Neuron (in vitro differentiated cells): ENCODE measurements at regions not wholly inside any gene's neighbourhood (a gene's known extent, or its start where the extent isn't known, plus 50 kb on each side); places are given as distances from the start of the nearest gene placed in this dataset.

ENCODE experiments used
- H2AFZ ChIP-seq: one replicate; pipeline ENCODE4 v1.6.1; 2013; ENCODE audit warnings: low read depth, mild to moderate bottlenecking, inconsistent platforms, low read length, moderate library complexity
- H3K27me3 ChIP-seq: one replicate; pipeline ENCODE4 v1.6.1; 2013; ENCODE audit warnings: low read length; ENCODE audit not compliant: insufficient read depth
- H3K36me3 ChIP-seq: one replicate; pipeline ENCODE4 v1.6.1; 2013; ENCODE audit warnings: low read length; ENCODE audit not compliant: insufficient read depth
- H3K4me1 ChIP-seq: one replicate; pipeline ENCODE4 v1.6.1; 2013; ENCODE audit warnings: low read length; ENCODE audit not compliant: insufficient read depth
- H3K4me3 ChIP-seq: 2 replicates; pipeline ENCODE4 v1.5.1; 2013; ENCODE audit warnings: mild to moderate bottlenecking, low read length, moderate library complexity
- H3K9me3 ChIP-seq: one replicate; pipeline ENCODE4 v1.6.1; 2013; ENCODE audit warnings: low read length

DNA sequence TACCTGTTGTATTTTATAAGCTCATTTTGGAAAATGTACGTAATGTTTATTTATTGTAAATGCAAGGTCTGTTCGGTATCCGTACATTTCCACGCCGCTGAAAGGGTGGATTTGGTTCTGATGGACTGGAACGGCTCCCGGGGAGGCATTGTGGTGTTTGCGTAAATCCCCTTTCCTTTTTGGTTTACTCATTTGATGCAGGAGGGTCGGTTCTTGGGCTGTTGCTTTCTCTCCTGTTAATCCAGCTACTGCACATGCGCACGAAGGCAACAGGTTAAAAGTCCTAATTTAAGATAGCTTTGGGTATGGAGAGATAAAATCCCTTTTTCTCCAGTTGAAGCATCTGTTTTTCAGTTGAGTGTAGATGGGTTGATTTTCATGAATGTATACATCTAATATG is 224.4 kb downstream of the TM9SF2 start:
- Histone ChIP-seq H3K4me3 (peak overlapping the region; percentile 38), H3K27me3 (no peaks in the 10 kb centered on the region), H3K9me3 (no peaks in the 10 kb centered on the region), H3K4me1 (peaks cover 61% of the 10 kb centered on the region), H2AFZ (no peak overlapping the region), H3K36me3 (no peaks in the 10 kb centered on the region)

DNA sequence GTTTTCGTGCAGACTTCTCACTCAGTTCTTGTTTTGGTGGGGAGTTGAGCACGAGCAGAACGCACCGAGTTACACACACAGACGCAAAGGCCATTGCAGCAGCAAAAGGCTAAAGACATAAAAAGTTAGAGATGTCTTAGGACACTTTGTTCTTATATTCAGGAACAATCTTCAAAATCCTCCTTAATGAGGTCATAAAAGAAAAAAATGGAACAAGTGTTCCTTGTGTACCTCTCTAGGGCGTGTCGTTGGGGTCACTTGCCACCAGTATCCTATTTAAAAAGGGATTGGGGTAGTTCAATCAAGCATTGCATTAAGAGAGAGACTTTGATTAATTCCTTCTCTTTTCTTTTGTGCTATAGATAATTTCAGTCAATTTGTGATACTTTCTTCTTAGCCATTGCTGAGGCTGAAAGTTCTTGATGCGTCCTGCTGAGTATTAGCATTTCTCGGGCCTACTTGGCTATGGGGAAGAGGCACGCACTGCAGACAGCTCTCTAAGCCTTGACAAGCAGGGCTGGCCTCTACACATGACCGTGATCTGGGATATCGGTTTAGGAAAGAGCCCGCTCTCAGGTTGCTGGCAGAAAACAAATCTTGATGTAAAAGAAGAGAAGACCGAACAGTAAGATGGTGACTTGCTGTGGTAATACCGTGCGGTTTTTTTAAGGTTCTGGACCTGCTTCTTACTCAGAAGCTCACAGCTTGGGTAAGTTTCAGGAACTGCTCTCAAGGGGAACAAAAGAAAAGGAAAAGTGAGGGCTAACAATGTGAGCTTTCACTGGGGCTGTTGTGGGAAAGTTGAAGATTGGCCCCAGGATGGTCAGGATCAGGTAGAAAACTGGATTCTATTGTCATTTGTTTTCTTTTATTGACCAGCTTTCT is 223.6 kb downstream of the TM9SF2 start:
- no peaks in the 10 kb centered on the region for H3K27me3 ChIP-seq

DNA sequence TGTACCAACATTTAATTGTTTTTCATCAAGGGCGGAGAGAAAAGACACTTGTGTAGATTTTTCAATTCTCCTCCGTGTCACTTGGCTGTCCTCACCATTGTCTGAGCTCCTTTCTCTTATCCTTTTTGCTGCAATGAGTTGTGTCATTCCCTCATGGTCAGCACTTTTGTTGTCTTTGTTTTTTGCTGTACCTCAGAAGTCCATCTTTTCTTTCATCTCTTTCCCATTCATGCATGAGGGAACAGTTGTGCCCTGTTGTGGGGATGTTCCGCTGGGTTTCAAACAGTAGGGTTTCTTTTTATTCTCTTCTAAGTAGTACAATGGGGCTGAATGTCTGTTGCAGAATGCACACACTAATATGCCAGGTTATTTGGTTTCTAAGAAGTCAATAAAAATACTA is 222.6 kb downstream of the TM9SF2 start:
- Histone ChIP-seq H3K36me3 (no peaks in the 10 kb centered on the region), H3K4me1 (peaks cover 66% of the 10 kb centered on the region)

More for the DNA sequence above, 223.6 kb downstream of the TM9SF2 start:
- no peaks in the 10 kb centered on the region for H3K9me3 ChIP-seq
- H3K36me3 ChIP-seq: no peaks in the 10 kb centered on the region
- H3K4me3 ChIP-seq: peak overlapping the region; percentile 38
- H2AFZ ChIP-seq: no peak overlapping the region
- H3K4me1 ChIP-seq: peaks cover 66% of the 10 kb centered on the region

DNA sequence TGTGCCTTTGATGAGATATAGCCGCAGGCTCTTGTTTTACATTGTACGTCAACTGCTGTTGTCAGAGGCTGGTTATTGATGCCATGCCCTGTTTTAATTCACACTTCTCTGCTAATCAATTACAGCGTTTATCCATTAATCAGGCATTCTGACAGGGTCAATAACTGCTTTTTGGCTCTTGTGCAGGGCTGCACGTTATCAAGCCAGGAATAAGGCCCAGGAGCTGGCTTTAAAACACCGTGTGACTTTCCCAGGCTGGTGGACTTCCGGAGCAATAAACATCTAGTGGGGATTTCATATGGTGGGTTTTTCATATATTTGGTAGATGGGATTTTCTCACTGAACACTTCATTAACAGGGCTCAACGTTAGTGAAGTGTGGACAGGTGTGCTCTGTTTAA is 221.7 kb downstream of the TM9SF2 start:
- Histone ChIP-seq H3K27me3 (no peaks in the 10 kb centered on the region), H3K36me3 (no peaks in the 10 kb centered on the region), H3K4me1 (peaks cover 66% of the 10 kb centered on the region), H3K9me3 (no peaks in the 10 kb centered on the region), H3K4me3 (peak overlapping the region; percentile 3), H2AFZ (peak overlapping the region; percentile 1)

More for the DNA sequence above, 222.6 kb downstream of the TM9SF2 start:
- no peaks in the 10 kb centered on the region for H3K9me3 ChIP-seq
- no peaks in the 10 kb centered on the region for H3K27me3 ChIP-seq
- no peak overlapping the region for H2AFZ ChIP-seq
- peak overlapping the region; percentile 20 for H3K4me3 ChIP-seq

DNA sequence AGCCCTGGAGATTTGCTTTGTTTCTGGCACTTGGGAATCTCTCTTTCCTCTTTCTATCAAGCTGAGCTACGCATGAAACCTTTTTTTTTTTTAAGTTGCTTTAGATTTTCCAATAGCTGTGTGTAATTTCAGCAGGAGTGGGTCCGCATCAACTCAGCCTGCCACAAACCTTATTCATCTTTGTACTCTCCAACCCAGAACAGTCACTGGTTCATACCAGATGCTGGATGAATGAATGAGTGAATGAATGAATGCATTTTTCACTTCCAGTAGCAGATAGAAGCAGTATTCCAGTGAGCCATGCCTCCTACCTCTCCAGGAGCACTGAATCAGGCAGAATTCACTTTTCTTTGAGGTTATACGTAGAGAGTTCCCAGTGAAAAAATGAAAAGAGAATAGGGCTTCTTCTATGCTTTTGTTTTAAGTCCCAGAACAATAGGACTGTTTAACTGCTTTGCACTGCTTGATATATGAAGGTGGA is 221.1 kb downstream of the TM9SF2 start:
- Histone ChIP-seq H3K4me3 (peak overlapping the region; percentile 3), H2AFZ (peak overlapping the region; percentile 1), H3K9me3 (no peaks in the 10 kb centered on the region), H3K4me1 (peaks cover 66% of the 10 kb centered on the region), H3K36me3 (no peaks in the 10 kb centered on the region), H3K27me3 (no peaks in the 10 kb centered on the region)

DNA sequence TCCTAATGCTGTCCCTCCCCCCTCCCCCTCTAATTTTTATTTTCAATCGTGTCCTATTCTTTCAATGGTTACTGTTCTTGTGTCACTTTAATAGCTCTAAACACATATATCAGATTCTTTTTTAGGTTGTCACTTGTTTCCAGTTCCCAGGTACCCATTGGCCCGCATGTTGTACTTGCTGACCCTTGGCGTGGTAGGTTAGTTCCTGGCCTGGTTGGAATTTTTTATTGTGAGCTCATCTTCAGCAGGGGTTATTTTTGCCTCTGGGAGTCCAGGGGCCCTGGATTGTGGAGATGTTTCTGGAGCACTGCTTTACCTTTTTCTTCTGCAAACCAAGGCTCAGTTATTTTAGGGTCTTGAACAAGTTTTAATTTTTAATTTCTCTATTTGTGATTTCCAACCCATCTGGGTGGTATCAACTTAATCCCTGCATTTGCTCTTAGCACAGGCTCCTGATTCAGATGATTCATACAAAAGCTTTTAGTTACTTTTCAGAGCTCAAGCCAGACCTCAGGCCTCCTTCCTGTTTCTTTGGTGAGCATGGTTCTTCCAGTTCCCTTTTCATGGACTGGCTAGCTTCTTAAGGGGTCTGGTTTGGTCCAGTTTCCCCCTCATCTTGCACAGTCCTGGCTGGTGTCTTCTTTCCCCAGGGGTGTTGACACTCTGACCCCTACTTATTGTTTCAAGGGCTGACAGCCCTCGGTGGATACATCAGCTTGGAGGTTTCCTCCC is 220.5 kb downstream of the TM9SF2 start:
- peaks cover 63% of the 10 kb centered on the region for H3K4me1 ChIP-seq
- peak overlapping the region; percentile 2 for H3K4me3 ChIP-seq
- H3K27me3 ChIP-seq: no peaks in the 10 kb centered on the region
- no peaks in the 10 kb centered on the region for H3K36me3 ChIP-seq
- H2AFZ ChIP-seq: peak overlapping the region; percentile 1
- no peaks in the 10 kb centered on the region for H3K9me3 ChIP-seq

DNA sequence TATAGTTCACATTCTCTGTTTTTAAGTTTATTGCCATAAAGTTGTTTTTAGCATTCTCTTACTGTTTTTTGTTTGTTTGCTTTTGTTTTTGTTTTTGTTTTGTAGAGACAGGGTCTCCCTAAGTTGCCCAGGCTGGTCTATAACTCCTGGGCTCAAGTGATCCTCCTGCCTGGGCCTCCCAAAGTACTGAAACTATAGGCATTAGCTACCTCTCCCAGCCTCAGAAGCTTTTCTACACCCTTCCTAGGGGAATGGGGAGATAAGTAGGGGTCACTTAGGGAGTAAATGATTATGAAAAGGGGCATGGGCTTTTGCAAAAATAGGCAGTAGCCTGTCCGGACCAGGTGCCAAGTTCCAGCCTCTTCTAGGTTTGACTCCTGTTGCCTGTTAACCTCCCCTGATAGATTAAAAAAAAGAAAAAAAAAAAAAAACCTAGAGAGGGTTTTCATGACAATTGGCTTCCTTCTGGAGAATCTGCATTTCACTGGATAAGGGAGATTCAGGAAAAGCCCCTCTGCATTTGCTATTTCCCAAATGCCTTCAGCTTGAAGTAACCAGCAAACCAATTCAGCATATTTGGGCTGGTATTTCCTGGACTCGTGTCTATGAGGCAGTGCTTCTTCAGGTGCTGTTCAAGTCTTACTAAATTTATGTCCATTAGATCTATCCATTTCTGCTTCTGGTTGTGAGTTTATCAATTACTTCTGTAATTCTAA is 216.8 kb downstream of the TM9SF2 start:
- Histone ChIP-seq H3K4me1 (peaks cover 29% of the 10 kb centered on the region), H3K36me3 (no peaks in the 10 kb centered on the region), H3K27me3 (no peaks in the 10 kb centered on the region), H3K4me3 (no peak overlapping the region), H2AFZ (no peak overlapping the region), H3K9me3 (no peaks in the 10 kb centered on the region)

DNA sequence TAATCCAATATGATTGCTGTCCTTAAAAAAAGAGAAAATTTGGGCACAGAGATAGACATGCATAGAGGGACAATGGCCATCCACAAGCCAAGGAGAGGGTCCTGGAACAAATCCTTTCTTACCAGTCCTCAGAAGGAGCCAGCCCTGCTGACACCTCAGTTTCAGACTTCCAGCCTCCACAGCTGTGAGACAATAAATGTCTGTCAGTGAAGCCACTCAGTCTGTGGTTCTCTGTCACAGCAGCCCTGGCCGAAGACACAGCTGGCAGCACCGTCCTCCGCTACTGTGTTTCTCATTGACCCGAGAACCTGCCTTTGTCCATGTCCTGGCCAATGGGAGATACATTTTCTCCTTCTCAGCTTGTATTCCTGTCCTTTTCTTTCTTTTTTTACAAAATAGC is 207.9 kb downstream of the TM9SF2 start:
- H3K4me3 ChIP-seq: peak overlapping the region; percentile 30
- peak overlapping the region; percentile 68 for H2AFZ ChIP-seq
- no peaks in the 10 kb centered on the region for H3K9me3 ChIP-seq
- peaks cover 15% of the 10 kb centered on the region for H3K4me1 ChIP-seq
- H3K27me3 ChIP-seq: no peaks in the 10 kb centered on the region
- no peaks in the 10 kb centered on the region for H3K36me3 ChIP-seq

DNA sequence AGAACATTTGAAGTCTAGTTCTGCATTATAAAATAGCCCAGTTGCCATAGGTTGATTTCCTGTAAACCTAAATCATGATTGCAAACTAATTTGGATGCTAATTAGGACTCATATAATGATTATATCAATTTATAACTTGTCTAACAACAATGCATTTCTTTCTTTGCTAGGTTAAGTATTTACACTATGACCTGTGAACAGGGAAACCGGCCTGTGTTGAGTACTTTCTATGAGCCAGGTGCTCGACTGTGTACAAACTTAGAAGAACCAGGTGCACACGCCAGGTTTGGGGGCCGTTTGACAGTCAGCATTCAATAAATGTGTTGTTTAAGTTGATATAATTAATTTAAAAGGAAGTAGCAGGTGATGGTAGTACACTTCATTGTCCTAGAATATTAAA is 203.1 kb downstream of the TM9SF2 start:
- Histone ChIP-seq H2AFZ (no peak overlapping the region), H3K4me3 (no peak overlapping the region), H3K4me1 (peaks cover 21% of the 10 kb centered on the region), H3K9me3 (no peaks in the 10 kb centered on the region), H3K36me3 (no peaks in the 10 kb centered on the region), H3K27me3 (no peaks in the 10 kb centered on the region)

DNA sequence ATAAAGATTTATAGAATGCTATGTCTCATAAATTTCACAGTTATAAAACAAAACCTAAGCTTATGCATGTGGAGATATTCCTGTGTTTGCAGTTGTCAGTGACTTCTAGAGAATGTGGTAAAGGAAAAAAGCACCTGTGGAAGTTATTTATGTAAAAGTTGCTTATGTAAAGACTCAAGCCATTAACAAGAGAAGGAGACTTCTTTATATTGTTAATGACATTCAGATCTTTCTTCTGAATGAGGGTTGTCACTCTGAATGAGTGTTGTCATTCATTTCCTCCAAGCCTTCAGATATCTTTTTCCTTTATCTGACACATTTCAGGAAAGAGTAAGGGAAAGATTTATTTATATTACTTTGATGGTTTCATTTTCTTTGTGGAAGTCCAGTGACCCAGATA is 202.6 kb downstream of the TM9SF2 start:
- Histone ChIP-seq H3K4me3 (no peak overlapping the region), H3K36me3 (no peaks in the 10 kb centered on the region), H3K27me3 (no peaks in the 10 kb centered on the region), H3K9me3 (no peaks in the 10 kb centered on the region), H2AFZ (no peak overlapping the region), H3K4me1 (peaks cover 16% of the 10 kb centered on the region)

DNA sequence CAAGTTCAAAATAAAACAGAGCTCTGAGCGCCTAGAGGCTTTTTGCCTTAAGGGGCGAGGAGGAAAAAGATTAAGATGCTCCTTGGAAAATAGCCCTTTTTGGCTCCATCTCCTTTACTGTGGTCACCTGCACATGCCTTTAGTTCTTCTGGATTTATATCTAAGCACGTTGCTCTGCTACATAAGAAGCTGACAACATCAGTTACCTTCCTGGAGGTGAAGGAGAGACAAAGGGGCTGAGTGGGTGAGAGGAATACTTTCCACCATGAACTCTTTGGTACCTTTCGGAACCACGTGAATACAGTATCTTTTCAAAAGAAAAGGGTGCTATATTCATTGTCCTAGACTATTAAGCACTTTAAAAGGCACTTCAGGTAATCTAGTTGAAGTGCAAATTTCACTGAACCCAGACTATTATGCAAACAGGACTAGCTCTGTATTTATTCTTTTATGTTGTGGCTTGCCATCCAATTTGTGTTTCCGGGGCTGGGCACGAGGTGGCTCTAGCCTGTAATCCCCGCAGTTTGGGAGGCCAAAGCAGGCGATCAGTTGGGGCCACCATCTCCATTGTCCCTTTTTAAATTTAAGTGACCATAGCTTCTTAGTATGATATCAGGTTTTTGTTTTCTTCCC is 201.5 kb downstream of the TM9SF2 start:
- Histone ChIP-seq H3K27me3 (no peaks in the 10 kb centered on the region), H3K36me3 (no peaks in the 10 kb centered on the region), H3K4me3 (no peak overlapping the region), H3K4me1 (peaks cover 16% of the 10 kb centered on the region), H2AFZ (no peak overlapping the region), H3K9me3 (no peaks in the 10 kb centered on the region)

DNA sequence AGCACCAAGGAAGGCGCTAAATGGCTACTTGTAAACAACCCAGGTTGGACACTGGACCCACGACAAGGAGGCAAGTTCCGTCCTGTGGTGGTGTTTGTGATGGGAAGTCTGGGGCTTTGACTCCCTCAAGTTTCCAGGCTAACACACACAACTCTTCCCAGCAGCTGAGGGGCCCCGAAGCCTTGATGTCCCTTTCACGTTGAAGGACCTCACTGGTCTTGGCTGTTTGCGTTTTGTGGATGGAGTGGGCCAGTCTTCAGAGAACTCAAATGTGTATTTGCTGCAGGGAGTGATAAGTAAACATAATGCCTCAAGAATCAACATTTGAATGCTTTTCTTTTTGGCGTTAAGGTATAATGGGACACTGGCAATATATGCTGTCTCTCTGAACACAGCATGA is 199.2 kb downstream of the TM9SF2 start:
- no peaks in the 10 kb centered on the region for H3K36me3 ChIP-seq
- H3K4me3 ChIP-seq: no peak overlapping the region
- H2AFZ ChIP-seq: no peak overlapping the region
- H3K9me3 ChIP-seq: no peaks in the 10 kb centered on the region
- H3K27me3 ChIP-seq: no peaks in the 10 kb centered on the region
- peaks cover 16% of the 10 kb centered on the region for H3K4me1 ChIP-seq

DNA sequence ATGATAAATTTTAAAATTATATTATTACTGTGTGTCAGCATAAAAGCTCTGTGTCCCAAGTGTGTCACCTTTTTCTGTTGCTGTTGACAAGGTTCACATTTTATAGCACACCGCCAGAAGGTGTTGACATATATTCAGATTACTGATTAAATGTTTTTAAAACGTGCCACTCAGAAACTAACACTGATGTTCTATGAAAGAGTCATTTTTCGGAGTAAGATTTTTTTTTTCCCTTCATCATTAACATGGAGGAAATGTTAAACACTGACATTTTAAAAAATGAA is 197.5 kb downstream of the TM9SF2 start:
- H3K27me3 ChIP-seq: no peaks in the 10 kb centered on the region
- H3K4me3 ChIP-seq: no peak overlapping the region
- H2AFZ ChIP-seq: no peak overlapping the region

More for the DNA sequence above, 197.5 kb downstream of the TM9SF2 start:
- Histone ChIP-seq H3K9me3 (no peaks in the 10 kb centered on the region), H3K36me3 (no peaks in the 10 kb centered on the region), H3K4me1 (peaks cover 11% of the 10 kb centered on the region)
